Heart right ventricle (tissue), 16 donors: ENCODE measurements at regions not wholly inside any gene's neighbourhood (a gene's known extent, or its start where the extent isn't known, plus 50 kb on each side); places are given as distances from the start of the nearest gene placed in this dataset.

Experiments used
- ATAC-seq, 8 donors: fragments of 200-7000 bp; cut with Tn5 transposase; one replicate each; pipeline ENCODE4 v1.9.1; 2020; ENCODE audit warnings: mild to moderate bottlenecking in 8 of 8, moderate library complexity in 8 of 8, moderate number of reproducible peaks in 1 of 8
- DNase-seq, 2 donors: peaks; one replicate each; pipeline ENCODE4 v3.0.0-alpha.2; 2020
- H3K27ac ChIP-seq, 10 donors: fragments of 200-600 bp; sonication (generic) in 2 of 10; one replicate each; pipeline versions ENCODE4 v1.5.0 to v1.8.0; 2020 to 2022; ENCODE audit warnings: mild to moderate bottlenecking in 3 of 10
- H3K27me3 ChIP-seq, 7 donors: fragments of 200-600 bp; one replicate each; pipeline ENCODE4 v1.8.0; 2021 to 2022; ENCODE audit warnings: mild to moderate bottlenecking in 2 of 7
- H3K36me3 ChIP-seq, 9 donors: fragments of 200-600 bp; sonication (generic) in 1 of 9; one replicate each; pipeline versions ENCODE4 v1.5.0 to v1.8.0; 2020 to 2022; ENCODE audit warnings: mild to moderate bottlenecking in 2 of 9
- H3K4me1 ChIP-seq, 9 donors: fragments of 200-600 bp; sonication (generic) in 1 of 9; one replicate each; pipeline versions ENCODE4 v1.5.0 to v1.8.0; 2020 to 2022; ENCODE audit warnings: mild to moderate bottlenecking in 4 of 9
- H3K4me3 ChIP-seq, 10 donors: fragments of 200-600 bp; sonication (generic) in 2 of 10; one replicate each; pipeline versions ENCODE4 v1.5.0 to v1.8.0; 2020 to 2022; ENCODE audit warnings: mild to moderate bottlenecking in 7 of 10, moderate library complexity in 2 of 10
- H3K9me3 ChIP-seq, 11 donors: fragments of 200-600 bp in 10 of 11; sonication (generic) in 2 of 11; one replicate each; pipeline versions ENCODE4 v1.5.0 to v1.8.0; 2013 to 2022; ENCODE audit warnings: mild to moderate bottlenecking in 2 of 11, control low read depth in 1 of 11, moderate library complexity in 1 of 11
- whole genome bisulfite sequencing, 2 donors: extraction: QIAGEN DNeasy Blood & Tissue Kit; methylation state at CpG; one replicate each; pipeline ENCODE4 v1.1.7; 2013; ENCODE audit warnings: inconsistent platforms in 1 of 2; 5-methylcytosine and 5-hydroxymethylcytosine counted together
- intact Hi-C, 10 donors: fragments of 100-400 bp; cut with DNase I; formaldehyde crosslinking; loops; one replicate each; pipeline versions ENCODE4 v1.11.1 to v1.14.2; 2022
- TF ChIP-seq, protein P1 (sequence below), 9 donors: fragments of 200-600 bp; sonication (generic) in 2 of 9; IDR thresholded peaks; one replicate each; pipeline versions ENCODE4 v1.5.0 to v1.8.0; 2021 to 2022; ENCODE audit warnings: antibody characterized with exemption in 9 of 9, mild to moderate bottlenecking in 5 of 9, moderate library complexity in 1 of 9
- donor health status: Arrhythmogenic right ventricular cardiomyopathy.
- donor health status: ischemic (EF 13 %, LVEDD 7.1; RV severe dilation, severe dysfunction).
- donor health status: healthy with polysubstance abuse.
- donor health status: DM: no; HTN: yes; CAD: no.
- donor health status: DM: no; HTN: no; CAD: no.
- donor health status: ischemic (EF 25% LVEDD 6.9; RV normal size, moderate dysfunction).
- donor health status: ischemic (EF 25% LVEDD 5.7; RV mildly dilated, moderate dysfunction).
- donor health status: healthy.
- donor health status: DM: yes; HTN: yes; CAD: no.
- donor health status: Ischemic cardiomyopathy.
- donor health status: ischemic (EF 35%, LVEDD 5.7; RV mildly dilated, moderate dysfunction).
- donor health status: nonischemic (EF 11% LVEDD 7.7; RV severe dilation, severe dysfunction).
- donor health status: DM: yes; HTN: yes; CAD: no.
- donor health status: PGD.
- donor health status: ischemic (EF 29% LVEDD 5.4; RV normal size, mild dysfunction).
- donor health status: nonischemic (EF 23%, LVEDD 6.1; RV moderate dilation, normal function).

DNA sequence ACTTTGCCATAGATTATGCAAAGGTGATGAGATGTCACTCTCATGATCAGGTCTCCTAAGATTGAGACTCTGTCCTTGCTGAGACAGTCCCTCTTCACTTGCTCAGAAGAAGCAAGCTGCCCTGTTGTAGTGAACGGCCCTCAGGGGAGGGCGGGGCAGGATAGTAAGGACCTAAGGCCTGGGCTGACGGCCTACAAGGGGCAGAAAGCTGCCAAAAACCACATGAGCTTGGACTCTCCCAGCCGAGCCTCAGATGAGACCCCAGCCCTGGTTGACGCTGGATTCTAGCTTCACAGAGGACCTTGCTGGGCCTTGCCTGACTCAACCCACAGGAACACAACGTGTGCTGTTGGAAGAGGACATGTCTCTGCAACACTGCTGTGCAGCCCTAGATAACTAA is 1182.5 kb downstream of the TBC1D22A start:
- Histone ChIP-seq H3K4me1 (no peaks in the 10 kb centered on the region), H3K9me3 (no peaks in the 10 kb centered on the region), H3K27ac (no peak overlapping the region), H3K27me3 (peaks cover 0 to 16% (median 0%) of the 10 kb centered on the region in 7 donors), H3K36me3 (no peaks in the 10 kb centered on the region), H3K4me3 (no peak overlapping the region)
- ATAC-seq (no peak), DNase-seq (no peak)
- TF ChIP-seq, protein P1, sequence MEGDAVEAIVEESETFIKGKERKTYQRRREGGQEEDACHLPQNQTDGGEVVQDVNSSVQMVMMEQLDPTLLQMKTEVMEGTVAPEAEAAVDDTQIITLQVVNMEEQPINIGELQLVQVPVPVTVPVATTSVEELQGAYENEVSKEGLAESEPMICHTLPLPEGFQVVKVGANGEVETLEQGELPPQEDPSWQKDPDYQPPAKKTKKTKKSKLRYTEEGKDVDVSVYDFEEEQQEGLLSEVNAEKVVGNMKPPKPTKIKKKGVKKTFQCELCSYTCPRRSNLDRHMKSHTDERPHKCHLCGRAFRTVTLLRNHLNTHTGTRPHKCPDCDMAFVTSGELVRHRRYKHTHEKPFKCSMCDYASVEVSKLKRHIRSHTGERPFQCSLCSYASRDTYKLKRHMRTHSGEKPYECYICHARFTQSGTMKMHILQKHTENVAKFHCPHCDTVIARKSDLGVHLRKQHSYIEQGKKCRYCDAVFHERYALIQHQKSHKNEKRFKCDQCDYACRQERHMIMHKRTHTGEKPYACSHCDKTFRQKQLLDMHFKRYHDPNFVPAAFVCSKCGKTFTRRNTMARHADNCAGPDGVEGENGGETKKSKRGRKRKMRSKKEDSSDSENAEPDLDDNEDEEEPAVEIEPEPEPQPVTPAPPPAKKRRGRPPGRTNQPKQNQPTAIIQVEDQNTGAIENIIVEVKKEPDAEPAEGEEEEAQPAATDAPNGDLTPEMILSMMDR (IDR thresholded peaks at IDR 0.05): no peak
- 74 to 75% methylated on average over 6 of the region's 6 CpGs for WGBS, 2 donors
- intact Hi-C loops: no loop called here

DNA sequence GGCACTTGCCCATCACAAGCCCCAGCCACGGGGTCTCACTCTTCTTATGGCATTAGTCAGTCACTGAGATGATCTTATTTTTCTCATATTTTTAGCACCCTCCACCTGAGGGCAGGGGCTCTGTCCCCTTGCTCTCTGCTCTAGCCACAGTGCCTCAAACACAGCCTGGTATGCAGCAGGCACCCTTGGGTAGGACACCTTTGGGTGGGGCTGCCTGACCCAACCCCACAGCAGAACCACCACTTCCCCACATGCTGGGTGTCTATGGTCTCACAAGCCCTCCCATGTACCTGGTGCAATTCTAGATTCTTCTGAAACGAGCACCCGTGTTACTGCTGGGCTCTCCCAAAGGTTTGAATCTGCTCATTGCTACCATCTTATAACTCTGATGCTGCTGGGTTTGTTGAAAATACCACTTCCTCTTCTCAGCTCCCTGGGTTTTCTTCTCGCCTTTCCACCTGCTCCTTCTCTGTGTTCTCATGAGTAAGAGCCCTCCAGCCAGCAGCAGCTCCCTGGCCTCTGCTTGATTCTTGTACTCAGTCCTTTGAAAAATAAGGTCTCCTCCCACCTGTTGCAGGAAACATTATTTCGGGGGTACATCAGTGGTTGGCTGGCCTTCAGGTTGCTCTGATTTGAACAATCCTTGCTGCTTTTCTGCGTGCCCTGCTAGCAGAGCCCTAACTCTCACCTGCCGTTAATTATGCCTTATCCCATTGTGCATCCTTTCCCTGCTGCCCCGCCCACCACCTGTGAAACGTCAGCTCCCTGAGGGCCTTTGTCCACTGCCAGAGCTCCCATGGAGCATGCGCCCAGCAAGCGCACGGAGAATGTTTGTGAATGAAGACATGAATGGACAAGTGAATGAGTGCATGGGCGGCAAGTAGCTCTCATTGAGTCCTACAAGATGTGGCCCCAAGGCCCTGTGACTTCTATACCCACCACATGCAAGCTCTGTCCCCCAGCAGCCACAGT is 1181.6 kb downstream of the TBC1D22A start:
- WGBS, 2 donors: 70 to 77% methylated on average over 13 of the region's 13 CpGs
- intact Hi-C loops: no loop called here
- Histone ChIP-seq H3K27ac (no peak overlapping the region), H3K4me1 (no peaks in the 10 kb centered on the region), H3K36me3 (no peaks in the 10 kb centered on the region), H3K4me3 (no peak overlapping the region), H3K27me3 (peaks cover 0 to 16% (median 0%) of the 10 kb centered on the region in 7 donors), H3K9me3 (no peaks in the 10 kb centered on the region)
- ATAC-seq (no peak), DNase-seq (no peak)
- TF ChIP-seq, protein P1 (IDR thresholded peaks at IDR 0.05): no peak

DNA sequence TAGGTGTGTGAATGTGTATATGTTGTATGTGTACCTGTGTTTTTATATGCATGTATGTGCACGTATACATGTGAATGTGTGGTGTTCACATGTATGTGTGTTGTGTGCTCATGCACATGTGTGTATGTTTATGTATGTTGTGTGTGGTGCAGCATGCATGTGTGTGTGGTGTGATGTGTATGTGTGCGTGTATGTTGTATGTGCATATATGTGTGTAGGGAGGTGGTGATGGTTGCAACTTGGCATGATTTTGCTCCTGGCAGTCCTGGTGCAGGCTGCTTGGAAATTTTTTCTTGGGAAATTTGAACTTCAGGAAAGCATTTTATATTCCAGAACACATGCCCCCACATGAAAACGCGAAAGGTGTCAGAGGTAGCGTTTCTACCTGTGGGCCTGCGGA is 1177.8 kb downstream of the TBC1D22A start:
- no peak for DNase-seq
- ATAC-seq: no peak
- Histone ChIP-seq H3K27ac (no peak overlapping the region), H3K4me3 (no peak overlapping the region), H3K4me1 (no peaks in the 10 kb centered on the region), H3K36me3 (no peaks in the 10 kb centered on the region), H3K9me3 (peaks cover 0 to 14% (median 5%) of the 10 kb centered on the region in 11 donors), H3K27me3 (peaks cover 0 to 20% (median 0%) of the 10 kb centered on the region in 7 donors)
- TF ChIP-seq, protein P1 (IDR thresholded peaks at IDR 0.05): no peak
- intact Hi-C loops: no loop called here
- 91 to 92% methylated on average over 6 of the region's 6 CpGs for WGBS, 2 donors

DNA sequence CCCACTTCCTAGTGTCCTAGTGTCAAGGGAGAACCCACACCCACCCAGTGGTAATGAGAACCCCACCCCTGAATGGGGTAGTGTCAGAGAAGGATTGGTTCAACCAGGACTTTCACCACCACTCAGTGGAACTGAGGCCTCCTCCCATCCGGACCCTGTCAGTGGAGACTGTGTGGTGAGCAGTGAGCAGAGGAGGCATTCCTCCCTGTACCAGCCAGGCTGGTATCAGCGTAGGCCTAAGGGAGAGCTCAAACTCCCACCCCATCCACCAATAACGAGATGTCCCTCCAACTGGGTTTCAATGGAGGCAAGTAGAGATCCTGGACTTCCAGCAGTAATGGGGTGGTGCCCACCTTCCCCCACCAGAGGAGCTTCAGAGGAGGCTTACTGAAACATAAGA is 1171.4 kb downstream of the TBC1D22A start:
- no peak overlapping the region for H3K27ac ChIP-seq
- WGBS, 2 donors: 78 to 86% methylated on average over 3 of the region's 3 CpGs
- ATAC-seq: no peak

More for the DNA sequence above, 1171.4 kb downstream of the TBC1D22A start:
- Histone ChIP-seq H3K9me3 (peaks cover 0 to 29% (median 6%) of the 10 kb centered on the region in 11 donors), H3K4me1 (no peaks in the 10 kb centered on the region), H3K36me3 (no peaks in the 10 kb centered on the region), H3K27me3 (peaks cover 0 to 15% (median 0%) of the 10 kb centered on the region in 7 donors), H3K4me3 (no peak overlapping the region)
- TF ChIP-seq, protein P1 (IDR thresholded peaks at IDR 0.05): no peak
- DNase-seq: no peak
- intact Hi-C loops: no loop called here
